C4-2B (cell line): ENCODE measurements at regions not wholly inside any gene's neighbourhood (a gene's known extent, or its start where the extent isn't known, plus 50 kb on each side); places are given as distances from the start of the nearest gene placed in this dataset.
"Not testable (repeated sequence)": the region's sequence is repeated elsewhere in the genome, so short reads cannot be mapped to it uniquely, and the experiment has no call there.

ENCODE experiments used
- H3K27ac ChIP-seq: fragments of 450-650 bp; 2 replicates; pipeline ENCODE4 v1.5.1; 2017
- CTCF ChIP-seq: fragments of 450-650 bp; conservative IDR thresholded peaks from 2 replicates; pipeline ENCODE4 v1.5.1; 2017; ENCODE audit warnings: mild to moderate bottlenecking
- ZFX ChIP-seq: fragments of 450-650 bp; IDR thresholded peaks from 2 replicates; pipeline ENCODE4 v1.6.1; 2017

DNA sequence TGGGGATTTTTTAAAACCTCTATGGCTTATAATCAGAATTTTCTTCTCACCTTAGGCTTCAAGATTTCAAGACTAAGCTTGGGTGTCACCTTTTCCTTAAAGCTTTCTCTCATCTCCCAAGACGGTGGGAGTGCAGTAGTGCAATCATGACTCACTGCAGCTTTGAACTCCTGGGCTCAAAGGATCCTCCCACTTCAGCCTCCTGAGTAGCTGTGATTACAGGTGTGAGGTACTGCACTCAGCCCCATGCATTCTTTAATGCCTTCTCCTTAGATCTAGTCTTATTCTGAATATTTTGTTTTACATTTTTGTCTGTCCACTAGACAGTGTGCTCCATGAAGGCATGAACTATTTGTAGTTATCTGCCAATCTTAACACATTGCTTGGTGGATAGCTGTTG lies 55.7 kb upstream of the FAT3 start:
- TF ChIP-seq CTCF (no peak), ZFX (no peak)
- no peak overlapping the region for H3K27ac ChIP-seq

DNA sequence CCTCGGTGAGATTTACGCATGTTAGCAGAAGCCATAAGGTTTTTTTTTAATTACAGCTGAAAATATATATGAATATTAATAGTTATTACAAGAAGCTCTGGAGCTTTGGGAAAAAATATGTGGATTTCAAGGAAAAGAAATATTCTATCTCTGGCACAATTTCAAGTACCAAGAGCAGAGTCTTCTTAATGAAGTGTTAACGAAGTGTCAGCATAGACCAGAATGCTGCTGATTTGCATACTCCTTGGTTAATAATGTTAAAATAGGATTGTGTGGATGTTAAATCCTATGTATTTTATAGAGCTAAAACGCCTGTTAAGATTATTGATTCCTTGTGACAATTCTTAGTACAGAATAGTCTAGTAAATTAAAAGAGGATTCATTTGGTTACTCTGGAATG lies 57.0 kb upstream of the FAT3 start:
- TF ChIP-seq CTCF = no peak
- no peak overlapping the region for H3K27ac ChIP-seq

GRCh38 chr11:92166335-92166734 lies 58.3 kb upstream of the FAT3 start:
- no peak for TF ChIP-seq CTCF

DNA sequence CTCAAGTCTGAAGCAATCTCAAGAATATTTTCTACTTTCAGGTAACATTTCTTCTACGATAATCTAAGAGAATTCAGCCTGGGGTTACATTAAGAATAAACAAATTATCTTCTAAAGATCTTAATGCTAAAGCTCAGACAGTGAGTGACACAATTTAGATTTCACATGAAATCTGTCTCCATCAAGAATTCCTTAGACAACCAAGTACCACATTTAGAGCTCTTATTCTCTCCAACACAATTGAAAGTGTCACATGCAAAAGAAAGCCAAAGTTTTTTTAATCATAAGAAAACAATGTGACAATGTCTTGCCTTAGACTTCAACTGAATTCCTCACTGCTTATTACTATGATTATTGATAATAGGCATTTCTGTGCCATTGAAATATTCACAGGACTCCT lies 60.7 kb upstream of the FAT3 start:
- H3K27ac ChIP-seq = no peak overlapping the region

More at GRCh38 chr11:92166335-92166734, 58.3 kb upstream of the FAT3 start:
- no peak overlapping the region for H3K27ac ChIP-seq

GRCh38 chr11:92162776-92163175 lies 61.8 kb upstream of the FAT3 start:
- TF ChIP-seq ZFX (no peak), CTCF (no peak)
- H3K27ac ChIP-seq = no peak overlapping the region

More for the DNA sequence above, 60.7 kb upstream of the FAT3 start:
- TF ChIP-seq CTCF = no peak
- no peak for TF ChIP-seq ZFX

DNA sequence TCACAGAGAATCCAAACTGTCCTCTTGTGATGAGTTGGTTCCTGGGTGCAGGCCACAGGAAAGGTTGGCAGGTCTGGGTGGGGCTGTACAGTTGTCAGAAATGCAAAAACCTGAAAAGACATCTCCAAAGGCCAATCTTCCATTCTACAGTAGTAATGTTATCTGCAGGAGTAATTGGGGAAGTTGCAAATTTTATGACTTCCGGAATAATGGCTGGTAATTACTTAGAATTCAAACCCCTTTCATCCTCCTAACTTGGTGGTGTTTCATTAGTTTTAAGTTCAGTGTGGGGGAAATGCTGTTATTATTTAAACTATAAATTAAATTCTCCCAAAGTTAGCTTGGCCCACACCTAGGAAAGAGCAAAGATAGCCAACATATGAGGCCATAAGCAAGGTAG lies 64.7 kb upstream of the FAT3 start:
- no peak overlapping the region for H3K27ac ChIP-seq
- TF ChIP-seq CTCF = no peak
- TF ChIP-seq ZFX = no peak

- not testable (repeated sequence) for H3K27ac ChIP-seq
Observed at GRCh38 chr11:92157390-92157789, 67.2 kb upstream of the FAT3 start.

GRCh38 chr11:92154611-92155010 lies 70.0 kb upstream of the FAT3 start:
- TF ChIP-seq ZFX (no peak), CTCF (no peak)
- no peak overlapping the region for H3K27ac ChIP-seq
